C4-2B (cell line): ENCODE measurements at regions not wholly inside any gene's neighbourhood (a gene's known extent, or its start where the extent isn't known, plus 50 kb on each side); places are given as distances from the start of the nearest gene placed in this dataset.

Experiments
- CTCF ChIP-seq: fragments of 450-650 bp; conservative IDR thresholded peaks from 2 replicates; pipeline ENCODE4 v1.5.1; 2017; ENCODE audit warnings: mild to moderate bottlenecking
- ZFX ChIP-seq: fragments of 450-650 bp; IDR thresholded peaks from 2 replicates; pipeline ENCODE4 v1.6.1; 2017

DNA sequence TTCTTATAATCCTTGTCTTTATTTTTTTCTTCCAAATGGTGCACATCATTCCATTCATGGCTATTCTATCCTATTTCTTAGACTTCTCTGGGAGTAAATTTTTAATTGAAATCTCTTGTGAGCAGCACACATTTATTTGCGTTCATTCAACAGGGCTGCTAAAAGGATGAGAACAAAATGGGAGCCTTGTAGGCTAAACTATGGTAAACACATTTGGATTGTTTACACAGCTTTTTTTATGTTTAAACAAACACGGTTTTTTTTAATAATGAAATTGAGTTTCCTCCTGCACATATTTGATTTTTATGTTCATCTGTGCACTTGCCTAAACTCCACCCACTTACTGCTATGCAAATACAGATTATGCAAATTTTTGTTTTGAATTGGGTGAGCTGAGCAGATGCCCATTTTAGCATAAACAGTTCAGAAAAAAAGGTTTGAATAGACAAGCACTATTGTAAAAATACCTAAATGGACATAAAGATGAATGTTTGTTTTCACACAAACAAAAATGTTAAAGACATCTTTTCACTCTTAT, 92.0 kb downstream of the OLIG3 start:
- TF ChIP-seq CTCF (no peak), ZFX (no peak)
